Panc1 (cell line): ENCODE measurements at regions not wholly inside any gene's neighbourhood (a gene's known extent, or its start where the extent isn't known, plus 50 kb on each side); places are given as distances from the start of the nearest gene placed in this dataset.

Source experiments
- ATAC-seq: fragments of 200-7000 bp; cut with Tn5 transposase; 2 replicates; pipeline ENCODE4 v1.9.1; 2020; ENCODE audit warnings: mild to moderate bottlenecking, moderate library complexity
- BruUV-seq: library from RNA; stranded (reverse); fragments of 400-500 nt; replicated peaks from 2 replicates; lab custom pipeline; 2021; lab: Mats Ljungman, UMichigan
- CTCF ChIA-PET: fragments of 300-600 bp; sonication (Branson Sonifier 250); formaldehyde crosslinking; loops from one replicate; lab custom pipeline; 2022; ENCODE audit warnings: antibody characterized with exemption; lab: Charles Lee
- POLR2A ChIA-PET: fragments of 300-600 bp; sonication (Branson Sonifier 250); formaldehyde crosslinking; loops from one replicate; lab custom pipeline; 2022; ENCODE audit warnings: antibody characterized with exemption; lab: Charles Lee
- DNase-seq: peaks from one replicate; pipeline ENCODE4 v3.0.0-alpha.2; 2010; ENCODE audit warnings: low read depth, low spot score
- H3K27ac ChIP-seq: 2 replicates; pipeline ENCODE4 v1.5.1; 2011; ENCODE audit warnings: mild to moderate bottlenecking, low read length, inconsistent platforms
- H3K27me3 ChIP-seq: fragments of 200-500 bp; sonication (Bioruptor generic); 2 replicates; pipeline ENCODE4 v1.6.0; 2014; ENCODE audit warnings: low read length, inconsistent platforms; ENCODE audit not compliant: control insufficient read depth, insufficient read depth
- H3K36me3 ChIP-seq: fragments of 200-500 bp; sonication (Bioruptor generic); 2 replicates; pipeline ENCODE4 v1.5.1; 2014; ENCODE audit warnings: inconsistent platforms, mild to moderate bottlenecking, low read length, moderate library complexity; ENCODE audit not compliant: control insufficient read depth, insufficient read depth
- H3K4me1 ChIP-seq: 2 replicates; pipeline ENCODE4 v1.5.1; 2011; ENCODE audit warnings: inconsistent platforms, mild to moderate bottlenecking, low read length, moderate library complexity; ENCODE audit not compliant: control insufficient read depth, insufficient read depth
- H3K4me3 ChIP-seq, 2 experiments: 2 replicates each; pipeline ENCODE4 v1.5.1; 2011 to 2012; ENCODE audit warnings: low read depth in 2 of 2, low read length in 2 of 2, mild to moderate bottlenecking in 2 of 2, inconsistent platforms in 1 of 2, moderate library complexity in 1 of 2
- H3K9me3 ChIP-seq: fragments of 200-500 bp; sonication (Bioruptor generic); 2 replicates; pipeline ENCODE4 v1.5.1; 2014; ENCODE audit warnings: low read depth, mild to moderate bottlenecking, inconsistent platforms, low read length, moderate library complexity; ENCODE audit not compliant: control insufficient read depth, insufficient read depth
- CTCF ChIP-seq: fragments of 450-650 bp; IDR thresholded peaks from 2 replicates; pipeline ENCODE4 v1.5.1; 2017; ENCODE audit warnings: mild to moderate bottlenecking
- POLR2AphosphoS5 ChIP-seq: IDR thresholded peaks from 2 replicates; pipeline ENCODE4 v1.6.1; 2012; ENCODE audit warnings: mild to moderate bottlenecking, low read depth, low read length, moderate library complexity
- REST ChIP-seq, 2 experiments: IDR thresholded peaks; 2 replicates each; pipeline ENCODE4 v1.6.1; 2011 to 2012; ENCODE audit warnings: low read depth in 2 of 2, control low read depth in 1 of 2, low read length in 1 of 2, mild to moderate bottlenecking in 1 of 2, moderate library complexity in 1 of 2; ENCODE audit not compliant: insufficient read depth in 1 of 2
- SIN3A ChIP-seq: IDR thresholded peaks from 2 replicates; pipeline ENCODE4 v1.6.1; 2012; ENCODE audit warnings: low read depth, mild to moderate bottlenecking, low read length, moderate library complexity, borderline replicate concordance; ENCODE audit not compliant: insufficient read depth
- TCF7L2 ChIP-seq: IDR thresholded peaks from 2 replicates; pipeline ENCODE4 v1.6.1; 2011; ENCODE audit warnings: mild to moderate bottlenecking, low read depth, low read length, inconsistent platforms
- in situ Hi-C: cut with HindIII; loops from 2 replicates; pipeline ENCODE4 v1.10.0; 2016; ENCODE audit warnings: low sequenced_read_pairs, low pct_unique_long_range_greater_than_20kb
- intact Hi-C: fragments of 100-400 bp; cut with micrococcal nuclease; formaldehyde crosslinking; loops from one replicate; pipeline ENCODE4 v1.10.0; 2022; ENCODE audit not compliant: unreplicated experiment

GRCh38 chr15:56804279-56804678 is 71.0 kb upstream of the ZNF280D start:
- no peak for TF ChIP-seq REST (IDR thresholded peaks at IDR 0.05; ENCODE audit: insufficient read depth in 1 of 2, low read depth in 2 of 2, low read length in 1 of 2)
- no peak for TF ChIP-seq POLR2AphosphoS5
- no peak for TF ChIP-seq TCF7L2
- Histone ChIP-seq H3K36me3 (no peaks in the 10 kb centered on the region), H3K9me3 (peaks cover 7% of the 10 kb centered on the region; the same call in 1 of the 2 replicates), H3K4me1 (peaks cover 4% of the 10 kb centered on the region), H3K4me3 (no peak overlapping the region), H3K27ac (no peak overlapping the region), H3K27me3 (peaks cover 3% of the 10 kb centered on the region; the same call in 1 of the 2 replicates)
- BruUV-seq = no TSS peak
- intact Hi-C loops = no loop called here
- ChIA-PET POLR2A (no interaction called here), CTCF (no interaction called here)
- ATAC-seq (no peak), DNase-seq (no peak)
- in situ Hi-C loops = no loop called here

- ChIA-PET POLR2A (no interaction called here), CTCF (no interaction called here)
- DNase-seq (no peak), ATAC-seq (no peak)
- H3K4me3 ChIP-seq = no peak overlapping the region
- no peak overlapping the region for H3K27ac ChIP-seq
- intact Hi-C loops = no loop called here
- H3K9me3 ChIP-seq = no peaks in the 10 kb centered on the region
- TF ChIP-seq POLR2AphosphoS5 = no peak
- TF ChIP-seq CTCF = no peak
- no peak for TF ChIP-seq TCF7L2
- no peak for TF ChIP-seq REST (IDR thresholded peaks at IDR 0.05; ENCODE audit: insufficient read depth in 1 of 2, low read depth in 2 of 2, low read length in 1 of 2)
- no peak for TF ChIP-seq SIN3A
- H3K4me1 ChIP-seq = peaks cover 4% of the 10 kb centered on the region
- no peaks in the 10 kb centered on the region for H3K36me3 ChIP-seq
- in situ Hi-C loops = no loop called here
- no TSS peak for BruUV-seq
- H3K27me3 ChIP-seq = peaks cover 3% of the 10 kb centered on the region; the same call in 1 of the 2 replicates
Measured at GRCh38 chr15:56802161-56802560, 68.9 kb upstream of the ZNF280D start.
